ENCODE measurements at regions not wholly inside any gene's neighbourhood (a gene's known extent, or its start where the extent isn't known, plus 50 kb on each side); places are given as distances from the start of the nearest gene placed in this dataset.

DNA sequence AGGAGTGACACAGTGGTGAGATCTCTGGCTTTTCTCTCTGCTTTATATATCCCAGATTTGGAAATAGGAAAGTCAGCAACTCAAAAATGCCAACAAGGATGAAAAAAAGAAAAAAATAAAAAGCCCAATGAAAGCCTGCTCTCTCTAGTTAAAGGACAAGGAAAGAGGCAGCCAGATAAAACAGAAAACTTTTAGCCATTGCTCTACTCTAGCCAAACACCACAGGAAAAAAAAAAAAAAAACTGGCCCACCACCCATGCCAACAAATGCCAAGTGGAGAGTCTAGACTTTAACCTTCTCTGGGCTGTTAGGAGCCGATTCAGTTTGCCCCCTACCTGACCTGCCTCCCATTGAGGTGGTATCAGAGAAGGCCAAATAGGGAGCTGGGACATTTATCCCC is 222.3 kb upstream of the TMTC1 start:
- peak overlapping the region; percentile 69 to 72 for H3K27ac ChIP-seq
- intact Hi-C loops (cut with DNase I; ENCODE audit: low total_unique reads), result no loop called here
- no peaks in the 10 kb centered on the region for H3K9me3 ChIP-seq
- TF ChIP-seq, protein P1, sequence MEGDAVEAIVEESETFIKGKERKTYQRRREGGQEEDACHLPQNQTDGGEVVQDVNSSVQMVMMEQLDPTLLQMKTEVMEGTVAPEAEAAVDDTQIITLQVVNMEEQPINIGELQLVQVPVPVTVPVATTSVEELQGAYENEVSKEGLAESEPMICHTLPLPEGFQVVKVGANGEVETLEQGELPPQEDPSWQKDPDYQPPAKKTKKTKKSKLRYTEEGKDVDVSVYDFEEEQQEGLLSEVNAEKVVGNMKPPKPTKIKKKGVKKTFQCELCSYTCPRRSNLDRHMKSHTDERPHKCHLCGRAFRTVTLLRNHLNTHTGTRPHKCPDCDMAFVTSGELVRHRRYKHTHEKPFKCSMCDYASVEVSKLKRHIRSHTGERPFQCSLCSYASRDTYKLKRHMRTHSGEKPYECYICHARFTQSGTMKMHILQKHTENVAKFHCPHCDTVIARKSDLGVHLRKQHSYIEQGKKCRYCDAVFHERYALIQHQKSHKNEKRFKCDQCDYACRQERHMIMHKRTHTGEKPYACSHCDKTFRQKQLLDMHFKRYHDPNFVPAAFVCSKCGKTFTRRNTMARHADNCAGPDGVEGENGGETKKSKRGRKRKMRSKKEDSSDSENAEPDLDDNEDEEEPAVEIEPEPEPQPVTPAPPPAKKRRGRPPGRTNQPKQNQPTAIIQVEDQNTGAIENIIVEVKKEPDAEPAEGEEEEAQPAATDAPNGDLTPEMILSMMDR (IDR thresholded peaks at IDR 0.05), result no peak
- H3K4me3 ChIP-seq, result no peak overlapping the region
- no peaks in the 10 kb centered on the region for H3K27me3 ChIP-seq
- peaks cover 0 to 73% (median 17%) of the 10 kb centered on the region in 4 donors for H3K4me1 ChIP-seq
- no peak for DNase-seq
- H3K36me3 ChIP-seq, result no peaks in the 10 kb centered on the region

DNA sequence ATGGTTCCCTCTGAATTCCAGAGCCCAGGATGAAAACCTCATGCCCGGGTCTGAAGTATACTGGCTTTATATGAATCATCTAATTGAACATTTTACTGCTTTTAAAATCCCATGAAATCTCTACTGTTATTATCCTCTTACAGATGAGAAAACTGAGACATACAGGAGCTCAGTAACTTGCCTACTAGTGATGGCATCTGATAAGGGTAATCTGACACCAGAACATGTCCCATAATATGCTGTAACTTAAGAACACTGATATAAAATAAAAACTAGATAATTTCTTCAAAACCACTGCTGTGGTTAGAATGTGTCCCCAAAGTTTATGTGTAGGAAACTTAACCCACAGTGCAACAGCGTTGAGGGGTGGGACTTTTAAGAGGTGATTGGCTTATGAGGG is 219.6 kb upstream of the TMTC1 start:
- intact Hi-C loops (cut with DNase I; ENCODE audit: low total_unique reads), result no loop called here
- no peak overlapping the region for H3K4me3 ChIP-seq
- TF ChIP-seq, protein P1 (IDR thresholded peaks at IDR 0.05), result no peak
- no peak for DNase-seq
- no peaks in the 10 kb centered on the region for H3K36me3 ChIP-seq
- peak overlapping the region in 1 of 2 donors; percentile 72 for H3K27ac ChIP-seq
- H3K27me3 ChIP-seq, result no peaks in the 10 kb centered on the region
- H3K4me1 ChIP-seq, result peaks cover 0 to 55% (median 16%) of the 10 kb centered on the region in 4 donors
- no peaks in the 10 kb centered on the region for H3K9me3 ChIP-seq

- H3K4me1 ChIP-seq, result peaks cover 0 to 48% (median 16%) of the 10 kb centered on the region in 4 donors
- H3K27ac ChIP-seq, result no peak overlapping the region
- intact Hi-C loops (cut with DNase I; ENCODE audit: low total_unique reads), result no loop called here
- H3K27me3 ChIP-seq, result no peaks in the 10 kb centered on the region
- no peak for DNase-seq
- H3K36me3 ChIP-seq, result no peaks in the 10 kb centered on the region
- H3K9me3 ChIP-seq, result no peaks in the 10 kb centered on the region
- H3K4me3 ChIP-seq, result no peak overlapping the region
- TF ChIP-seq, protein P1 (IDR thresholded peaks at IDR 0.05), result no peak
These were observed 218.9 kb upstream of the TMTC1 start for GRCh38 chr12:30002677-30003076.

- Histone ChIP-seq H3K36me3 (no peaks in the 10 kb centered on the region), H3K9me3 (no peaks in the 10 kb centered on the region), H3K4me1 (peaks cover 0 to 27% (median 6%) of the 10 kb centered on the region in 4 donors), H3K27me3 (no peaks in the 10 kb centered on the region), H3K27ac (no peak overlapping the region), H3K4me3 (no peak overlapping the region)
- intact Hi-C loops (cut with DNase I; ENCODE audit: low total_unique reads), result no loop called here
- TF ChIP-seq, protein P1 (IDR thresholded peaks at IDR 0.05), result no peak
- no peak for DNase-seq
These were observed 216.7 kb upstream of the TMTC1 start for GRCh38 chr12:30000401-30000800.

- TF ChIP-seq, protein P1 (IDR thresholded peaks at IDR 0.05), result no peak
- no peak overlapping the region for H3K27ac ChIP-seq
- no peak for DNase-seq
These were observed 213.3 kb upstream of the TMTC1 start for GRCh38 chr12:29996993-29997392.

GRCh38 chr12:29992366-29992765 is 208.6 kb upstream of the TMTC1 start:
- no peaks in the 10 kb centered on the region for H3K4me1 ChIP-seq
- no peaks in the 10 kb centered on the region for H3K9me3 ChIP-seq
- no peak overlapping the region for H3K27ac ChIP-seq
- no peaks in the 10 kb centered on the region for H3K36me3 ChIP-seq
- DNase-seq, result no peak
- no peaks in the 10 kb centered on the region for H3K27me3 ChIP-seq
- intact Hi-C loops (cut with DNase I; ENCODE audit: low total_unique reads), result no loop called here
- TF ChIP-seq, protein P1 (IDR thresholded peaks at IDR 0.05), result no peak
- H3K4me3 ChIP-seq, result no peak overlapping the region

More at GRCh38 chr12:29996993-29997392, 213.3 kb upstream of the TMTC1 start:
- intact Hi-C loops (cut with DNase I; ENCODE audit: low total_unique reads), result no loop called here
- H3K9me3 ChIP-seq, result no peaks in the 10 kb centered on the region
- no peaks in the 10 kb centered on the region for H3K27me3 ChIP-seq
- H3K36me3 ChIP-seq, result no peaks in the 10 kb centered on the region
- no peak overlapping the region for H3K4me3 ChIP-seq
- peaks cover 0 to 8% (median 3%) of the 10 kb centered on the region in 4 donors for H3K4me1 ChIP-seq
